ENCODE measurements at regions not wholly inside any gene's neighbourhood (a gene's known extent, or its start where the extent isn't known, plus 50 kb on each side); places are given as distances from the start of the nearest gene placed in this dataset.
A peak's percentile ranks its signal among the peaks of the same experiment; 100 is the strongest.

- TF ChIP-seq CTCF (conservative IDR thresholded peaks at IDR 0.05; ENCODE audit: low read depth, low read length): no peak
- no peak for DNase-seq (ENCODE audit: low read depth)
- no peak overlapping the region for H3K4me3 ChIP-seq (ENCODE audit: low read depth, low read length)
These were observed 98.1 kb downstream of the GPR37 start for GRCh38 chr7:124667312-124668153.

GRCh38 chr7:124662937-124663336 lies 102.7 kb downstream of the GPR37 start:
- peak; percentile 17 for TF ChIP-seq CTCF (conservative IDR thresholded peaks at IDR 0.05; ENCODE audit: low read depth, low read length)
- no peak for DNase-seq (ENCODE audit: low read depth)
- H3K4me3 ChIP-seq (ENCODE audit: low read depth, low read length): no peak overlapping the region

- no peak for DNase-seq (ENCODE audit: low read depth)
- H3K4me3 ChIP-seq (ENCODE audit: low read depth, low read length): no peak overlapping the region
- TF ChIP-seq CTCF (conservative IDR thresholded peaks at IDR 0.05; ENCODE audit: low read depth, low read length): no peak
These were observed 103.2 kb downstream of the GPR37 start for GRCh38 chr7:124662372-124662771.

GRCh38 chr7:124655990-124656389 lies 109.6 kb downstream of the GPR37 start:
- TF ChIP-seq CTCF (conservative IDR thresholded peaks at IDR 0.05; ENCODE audit: low read depth, low read length): no peak
- no peak for DNase-seq (ENCODE audit: low read depth)
- H3K4me3 ChIP-seq (ENCODE audit: low read depth, low read length): no peak overlapping the region

- DNase-seq (ENCODE audit: low read depth): peak; percentile 23
These were observed 113.4 kb downstream of the GPR37 start for GRCh38 chr7:124652237-124652636.

GRCh38 chr7:124651136-124651535 lies 114.5 kb downstream of the GPR37 start:
- no peak overlapping the region for H3K4me3 ChIP-seq (ENCODE audit: low read depth, low read length)
- no peak for DNase-seq (ENCODE audit: low read depth)
- no peak for TF ChIP-seq CTCF (conservative IDR thresholded peaks at IDR 0.05; ENCODE audit: low read depth, low read length)

More at GRCh38 chr7:124652237-124652636, 113.4 kb downstream of the GPR37 start:
- no peak for TF ChIP-seq CTCF (conservative IDR thresholded peaks at IDR 0.05; ENCODE audit: low read depth, low read length)
- H3K4me3 ChIP-seq (ENCODE audit: low read depth, low read length): no peak overlapping the region
